ENCODE measurements at regions not wholly inside any gene's neighbourhood (a gene's known extent, or its start where the extent isn't known, plus 50 kb on each side); places are given as distances from the start of the nearest gene placed in this dataset.

DNA sequence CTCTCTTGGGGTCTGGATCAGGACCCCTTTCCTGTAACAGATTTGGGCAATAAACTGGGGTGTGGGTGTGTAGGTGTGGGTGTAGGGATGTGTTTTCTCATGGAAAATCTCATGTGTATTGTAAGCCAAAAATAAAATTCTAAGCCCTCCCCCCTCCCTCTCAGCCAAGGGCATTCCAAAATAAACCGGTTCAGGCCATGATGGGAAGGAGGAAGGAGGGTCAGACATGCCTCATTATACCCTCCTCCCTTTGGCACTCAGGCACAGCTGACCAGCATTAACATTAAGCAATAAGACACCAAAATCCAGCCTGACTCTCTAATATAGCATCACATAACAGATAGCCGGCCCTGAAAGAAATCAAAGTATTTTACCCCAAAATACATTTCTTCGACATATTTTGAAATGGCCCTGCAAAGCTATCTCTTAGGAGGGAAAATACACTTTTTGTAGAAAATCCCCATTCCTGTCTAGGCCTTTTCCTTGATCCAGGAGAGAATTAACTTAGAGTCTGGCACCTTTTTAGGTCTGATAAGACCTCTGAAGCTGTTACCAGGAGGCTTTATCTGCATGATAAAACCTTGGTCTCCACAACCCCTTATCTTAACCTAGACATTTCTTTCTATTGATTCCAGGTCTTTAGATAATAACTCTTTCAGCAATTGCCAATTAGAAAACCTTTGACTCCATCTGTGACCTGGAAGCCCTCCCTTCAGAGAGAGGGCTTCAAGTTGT lies 128.7 kb upstream of the COL5A2 start:
- H3K27me3 ChIP-seq (replicated peaks; ENCODE audit: insufficient read depth) = no peaks in the 10 kb centered on the region
- TF ChIP-seq EZH2phosphoT487 (IDR thresholded peaks at IDR 0.05; ENCODE audit: insufficient read depth, low read depth) = no peak
- TF ChIP-seq EZH2 (IDR thresholded peaks at IDR 0.05; ENCODE audit: insufficient read depth, poor library complexity, severe bottlenecking) = no peak
- in situ Hi-C loops (cut with MboI) = no loop called here
- no peak overlapping the region for H3K4me2 ChIP-seq (ENCODE audit: unreplicated experiment)
- H3K9me3 ChIP-seq (ENCODE audit: low read depth) = no peaks in the 10 kb centered on the region
- no peaks in the 10 kb centered on the region for H3K9me2 ChIP-seq (ENCODE audit: insufficient read depth)
- 95 to 97% methylated on average over 3 of the region's 3 CpGs for WGBS, 2 experiments (ENCODE audit: low coverage in 1 of 2, low lambda C conversion rate in 2 of 2, missing lambda C conversion rate in 2 of 2)
- no peak for DNase-seq
- no peak overlapping the region for H3K27ac ChIP-seq
- no peak overlapping the region for H3K4me3 ChIP-seq
- H3K9ac ChIP-seq = no peak overlapping the region
- no peaks in the 10 kb centered on the region for H3K79me2 ChIP-seq (ENCODE audit: insufficient read depth)
- no peaks in the 10 kb centered on the region for H3K36me3 ChIP-seq (ENCODE audit: low read depth)
- H2AFZ ChIP-seq = no peak overlapping the region
- H3K4me1 ChIP-seq (ENCODE audit: insufficient read depth) = no peaks in the 10 kb centered on the region
- no peaks in the 10 kb centered on the region for H4K20me1 ChIP-seq (ENCODE audit: insufficient read depth)
- H3F3A ChIP-seq (ENCODE audit: insufficient read depth) = peaks cover 7% of the 10 kb centered on the region

DNA sequence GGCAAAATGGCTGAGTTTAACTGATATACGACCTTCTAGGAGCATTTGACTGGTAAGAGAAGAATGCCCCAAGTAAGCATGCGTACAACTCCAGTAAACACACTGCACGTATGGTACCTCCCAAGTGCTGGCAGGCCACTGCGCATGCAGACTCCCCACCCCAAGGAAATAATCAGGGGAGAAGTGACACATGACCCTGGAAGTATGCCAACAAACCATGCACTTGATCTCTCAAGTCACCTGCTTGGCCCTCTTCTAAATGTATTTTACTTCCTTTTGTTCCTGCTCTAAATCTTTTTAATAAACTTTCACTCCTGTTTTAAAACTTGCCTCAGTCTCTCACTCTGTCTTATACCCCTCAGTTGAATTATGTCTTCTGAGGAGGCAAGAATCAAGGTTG lies 129.8 kb upstream of the COL5A2 start:
- no peaks in the 10 kb centered on the region for H3K9me2 ChIP-seq (ENCODE audit: insufficient read depth)
- TF ChIP-seq EZH2 (IDR thresholded peaks at IDR 0.05; ENCODE audit: insufficient read depth, poor library complexity, severe bottlenecking) (no peak), EZH2phosphoT487 (IDR thresholded peaks at IDR 0.05; ENCODE audit: insufficient read depth, low read depth) (no peak)
- H2AFZ ChIP-seq = no peak overlapping the region
- H3K4me3 ChIP-seq = no peak overlapping the region
- H3K4me1 ChIP-seq (ENCODE audit: insufficient read depth) = no peaks in the 10 kb centered on the region
- H3K9me3 ChIP-seq (ENCODE audit: low read depth) = no peaks in the 10 kb centered on the region
- WGBS, 2 experiments (ENCODE audit: low coverage in 1 of 2, low lambda C conversion rate in 2 of 2, missing lambda C conversion rate in 2 of 2) = 90 to 96% methylated on average over 4 of the region's 4 CpGs
- no peak for DNase-seq
- peaks cover 7% of the 10 kb centered on the region for H3F3A ChIP-seq (ENCODE audit: insufficient read depth)
- no peak overlapping the region for H3K4me2 ChIP-seq (ENCODE audit: unreplicated experiment)
- no peaks in the 10 kb centered on the region for H3K27me3 ChIP-seq (replicated peaks; ENCODE audit: insufficient read depth)
- no peaks in the 10 kb centered on the region for H3K36me3 ChIP-seq (ENCODE audit: low read depth)
- H3K9ac ChIP-seq = no peak overlapping the region
- H4K20me1 ChIP-seq (ENCODE audit: insufficient read depth) = no peaks in the 10 kb centered on the region
- H3K79me2 ChIP-seq (ENCODE audit: insufficient read depth) = no peaks in the 10 kb centered on the region
- no peak overlapping the region for H3K27ac ChIP-seq
- in situ Hi-C loops (cut with MboI) = no loop called here

DNA sequence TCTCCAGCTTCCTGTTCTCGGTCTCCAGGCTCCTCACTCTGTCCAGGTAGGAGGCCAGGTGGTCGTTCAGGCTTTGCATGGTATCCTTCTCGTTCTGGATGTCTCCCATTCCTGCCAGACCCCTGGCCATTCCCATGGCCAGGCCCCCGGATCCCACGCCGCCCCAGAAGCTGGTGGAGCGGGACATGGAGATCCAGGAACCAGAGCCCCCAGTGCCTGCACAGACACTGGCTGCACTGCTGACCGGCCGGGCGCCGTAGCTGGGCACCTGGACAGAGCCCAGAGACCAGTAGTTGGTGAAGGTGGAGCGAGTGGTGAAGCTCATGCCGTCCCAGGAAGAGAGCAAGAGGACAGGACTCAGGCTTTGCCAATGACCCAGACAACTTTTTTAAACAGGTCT lies 129.1 kb upstream of the WDR75 start:
- Histone ChIP-seq H3K4me3 (no peak overlapping the region), H3K27ac (no peak overlapping the region), H2AFZ (no peak overlapping the region), H3K9ac (no peak overlapping the region), H3K27me3 (replicated peaks; ENCODE audit: insufficient read depth) (no peaks in the 10 kb centered on the region), H3F3A (ENCODE audit: insufficient read depth) (no peaks in the 10 kb centered on the region), H4K20me1 (ENCODE audit: insufficient read depth) (no peaks in the 10 kb centered on the region), H3K4me1 (ENCODE audit: insufficient read depth) (no peaks in the 10 kb centered on the region), H3K36me3 (ENCODE audit: low read depth) (no peaks in the 10 kb centered on the region), H3K4me2 (ENCODE audit: unreplicated experiment) (no peak overlapping the region), H3K9me3 (ENCODE audit: low read depth) (no peaks in the 10 kb centered on the region), H3K79me2 (ENCODE audit: insufficient read depth) (no peaks in the 10 kb centered on the region), H3K9me2 (ENCODE audit: insufficient read depth) (no peaks in the 10 kb centered on the region)
- 95 to 98% methylated on average over 10 to 13 of the region's 13 CpGs for WGBS, 2 experiments (ENCODE audit: low coverage in 1 of 2, low lambda C conversion rate in 2 of 2, missing lambda C conversion rate in 2 of 2)
- in situ Hi-C loops (cut with MboI) = no loop called here
- no peak for DNase-seq
- no peak for TF ChIP-seq EZH2 (IDR thresholded peaks at IDR 0.05; ENCODE audit: insufficient read depth, poor library complexity, severe bottlenecking)
- TF ChIP-seq EZH2phosphoT487 (IDR thresholded peaks at IDR 0.05; ENCODE audit: insufficient read depth, low read depth) = no peak

DNA sequence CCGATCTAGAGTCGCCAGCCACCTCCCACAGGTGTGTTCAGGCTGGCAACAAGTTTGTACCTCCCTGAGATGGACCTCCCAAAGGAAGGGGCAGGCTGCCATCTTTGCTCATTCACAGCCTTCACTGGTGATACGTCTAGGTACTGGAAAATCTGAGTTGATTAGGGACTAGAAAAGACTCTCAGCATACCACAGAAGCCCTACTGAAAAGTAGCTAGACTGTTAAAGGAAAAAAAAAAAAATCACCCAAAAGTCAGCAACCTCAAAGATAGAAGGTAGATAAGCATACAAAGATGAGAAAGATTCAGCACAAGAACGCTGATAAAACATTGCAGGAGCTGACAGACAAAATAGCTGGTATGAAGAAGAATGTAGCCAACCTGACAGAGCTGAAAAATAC lies 128.6 kb upstream of the WDR75 start:
- DNase-seq = no peak
- Histone ChIP-seq H3K4me2 (ENCODE audit: unreplicated experiment) (no peak overlapping the region), H4K20me1 (ENCODE audit: insufficient read depth) (no peaks in the 10 kb centered on the region), H3K27ac (no peak overlapping the region), H3K79me2 (ENCODE audit: insufficient read depth) (no peaks in the 10 kb centered on the region), H3K4me3 (no peak overlapping the region), H2AFZ (no peak overlapping the region), H3F3A (ENCODE audit: insufficient read depth) (no peaks in the 10 kb centered on the region), H3K9me3 (ENCODE audit: low read depth) (no peaks in the 10 kb centered on the region), H3K9me2 (ENCODE audit: insufficient read depth) (no peaks in the 10 kb centered on the region), H3K9ac (no peak overlapping the region), H3K4me1 (ENCODE audit: insufficient read depth) (no peaks in the 10 kb centered on the region), H3K36me3 (ENCODE audit: low read depth) (no peaks in the 10 kb centered on the region), H3K27me3 (replicated peaks; ENCODE audit: insufficient read depth) (no peaks in the 10 kb centered on the region)
- WGBS, 2 experiments (ENCODE audit: low coverage in 1 of 2, low lambda C conversion rate in 2 of 2, missing lambda C conversion rate in 2 of 2) = 79 to 82% methylated on average over 4 of the region's 4 CpGs
- TF ChIP-seq EZH2phosphoT487 (IDR thresholded peaks at IDR 0.05; ENCODE audit: insufficient read depth, low read depth) (no peak), EZH2 (IDR thresholded peaks at IDR 0.05; ENCODE audit: insufficient read depth, poor library complexity, severe bottlenecking) (no peak)
- in situ Hi-C loops (cut with MboI) = no loop called here

All from GM23248 (cell line).